A549 (cell line): ENCODE measurements at regions not wholly inside any gene's neighbourhood (a gene's known extent, or its start where the extent isn't known, plus 50 kb on each side); places are given as distances from the start of the nearest gene placed in this dataset.

ENCODE experiments used
- ATAC-seq, 2 experiments: fragments of 200-7000 bp in 1 of 2; fragments of >200 bp in 1 of 2; cut with Nextera tagmentation in 1 of 2; cut with Tn5 transposase in 1 of 2; 3 replicates each; pipeline versions ENCODE4 v1.8.0 to v1.9.1; 2018 to 2020; ENCODE audit warnings: mild to moderate bottlenecking in 1 of 2, moderate library complexity in 1 of 2
- CTCF ChIA-PET: fragments of 300-600 bp; sonication (Branson Sonifier 250); formaldehyde crosslinking; extraction: SDS; loops from one replicate; lab custom pipeline; 2021; ENCODE audit warnings: antibody characterized with exemption, inconsistent platforms; lab: Yijun Ruan, JAX
- POLR2A ChIA-PET: fragments of 350-600 bp; formaldehyde crosslinking; extraction: SDS; loops from one replicate; lab custom pipeline; 2021; ENCODE audit warnings: antibody characterized with exemption, inconsistent platforms; lab: Yijun Ruan, JAX
- DNase-seq, 2 experiments: peaks; one replicate each; pipeline versions ENCODE4 v3.0.0 to v3.0.0-alpha.2; 2011 to 2016; ENCODE audit warnings: low read depth in 1 of 2, low spot score in 1 of 2
- FAIRE-seq: peaks from 2 replicates; lab custom pipeline; 2011; peaks lifted over from hg19 to GRCh38; lab: Jason Lieb, UNC
- H3K27ac ChIP-seq, 2 experiments: fragments of >200 bp; sonication (Bioruptor Twin); formaldehyde crosslinking; 3 replicates each; pipeline ENCODE4 v1.5.1; 2016 to 2017
- H3K4me1 ChIP-seq: fragments of >200 bp; sonication (Bioruptor Twin); formaldehyde crosslinking; 3 replicates; pipeline ENCODE4 v1.6.1; 2016
- H3K4me2 ChIP-seq: fragments of >200 bp; sonication (Bioruptor Twin); formaldehyde crosslinking; 3 replicates; pipeline ENCODE4 v1.6.1; 2016
- H3K4me3 ChIP-seq: fragments of >200 bp; sonication (Bioruptor Twin); formaldehyde crosslinking; 3 replicates; pipeline ENCODE4 v1.5.1; 2016
- H3K9me3 ChIP-seq: fragments of >200 bp; sonication (Bioruptor Twin); formaldehyde crosslinking; 3 replicates; pipeline ENCODE4 v1.6.1; 2016
- BHLHE40 ChIP-seq: IDR thresholded peaks from 2 replicates; pipeline ENCODE4 v1.6.1; 2012; ENCODE audit warnings: low read depth, low read length, inconsistent platforms
- CEBPB ChIP-seq, 2 experiments: fragments of >200 bp in 1 of 2; sonication (Bioruptor Twin) in 1 of 2; formaldehyde crosslinking in 1 of 2; IDR thresholded peaks; 2 replicates each; pipeline ENCODE4 v1.6.1; 2012 to 2016
- EHMT2 ChIP-seq: fragments of 200-600 bp; sonication (generic); IDR thresholded peaks from 2 replicates; pipeline ENCODE4 v1.6.1; 2016; ENCODE audit warnings: antibody characterized with exemption, low read depth, mild to moderate bottlenecking, moderate library complexity
- FOSB ChIP-seq: fragments of 250-450 bp; sonication (Bioruptor Pico); IDR thresholded peaks from 2 replicates; pipeline ENCODE4 v1.5.0; 2020; ENCODE audit warnings: mild to moderate bottlenecking, moderate library complexity
- FOXS1 ChIP-seq: fragments of 250-450 bp; sonication (Bioruptor Pico); IDR thresholded peaks from 2 replicates; pipeline ENCODE4 v1.5.0; 2020; ENCODE audit warnings: mild to moderate bottlenecking, moderate library complexity
- HDAC2 ChIP-seq: fragments of 200-600 bp; sonication (generic); IDR thresholded peaks from 2 replicates; pipeline ENCODE4 v1.6.1; 2016
- KDM5A ChIP-seq: fragments of 200-600 bp; sonication (generic); IDR thresholded peaks from 2 replicates; pipeline ENCODE4 v1.6.1; 2016; ENCODE audit warnings: antibody characterized with exemption, mild to moderate bottlenecking
- MAZ ChIP-seq: fragments of 150-350 bp; IDR thresholded peaks from 2 replicates; pipeline ENCODE4 v1.6.1; 2014; ENCODE audit warnings: antibody characterized with exemption, low read depth, low read length, borderline replicate concordance
- MYC ChIP-seq: IDR thresholded peaks from 2 replicates; pipeline ENCODE4 v1.6.1; 2012; ENCODE audit warnings: mild to moderate bottlenecking, inconsistent platforms, low read length, improper control_type of control experiment, borderline replicate concordance
- NFE2L2 ChIP-seq: fragments of 150-350 bp; conservative IDR thresholded peaks from 2 replicates; pipeline ENCODE4 v1.6.1; 2014; ENCODE audit warnings: low read length
- NPAS2 ChIP-seq: fragments of 250-450 bp; sonication (Bioruptor Pico); IDR thresholded peaks from 2 replicates; pipeline ENCODE4 v1.8.0; 2022; ENCODE audit warnings: mild to moderate bottlenecking, moderate library complexity, borderline replicate concordance
- POLR2A ChIP-seq: IDR thresholded peaks from 2 replicates; pipeline ENCODE4 v1.6.1; 2012; ENCODE audit warnings: mild to moderate bottlenecking, low read length
- RFX5 ChIP-seq: fragments of 450-650 bp; IDR thresholded peaks from 2 replicates; pipeline ENCODE4 v1.7.1; 2014; ENCODE audit warnings: antibody characterized with exemption, mild to moderate bottlenecking, moderate library complexity
- RNF2 ChIP-seq: fragments of 200-600 bp; sonication (generic); IDR thresholded peaks from 2 replicates; pipeline ENCODE4 v1.6.1; 2016; ENCODE audit warnings: low read depth, mild to moderate bottlenecking, antibody characterized with exemption, moderate library complexity, borderline replicate concordance
- ZC3H11A ChIP-seq: fragments of 450-650 bp; IDR thresholded peaks from 2 replicates; pipeline ENCODE4 v1.6.1; 2014; ENCODE audit warnings: antibody characterized with exemption, mild to moderate bottlenecking
- WGBS: methylation state at CpG from one replicate; pipeline ENCODE4 v1.1.6; 2017; ENCODE audit errors: missing lambda C conversion rate; 5-methylcytosine and 5-hydroxymethylcytosine counted together
- TF ChIP-seq, protein P1 (sequence below): fragments of 250-450 bp; sonication (Bioruptor Pico); IDR thresholded peaks from 2 replicates; pipeline ENCODE4 v1.5.0; 2020; ENCODE audit warnings: low read depth, mild to moderate bottlenecking, moderate library complexity
- TF ChIP-seq, protein P2 (sequence below): fragments of >200 bp; sonication (Bioruptor Twin); formaldehyde crosslinking; IDR thresholded peaks from 2 replicates; pipeline ENCODE4 v1.6.1; 2016
- TF ChIP-seq, protein P3 (sequence below): fragments of 150-350 bp; IDR thresholded peaks from 2 replicates; pipeline ENCODE4 v1.6.1; 2014; ENCODE audit warnings: low read depth, mild to moderate bottlenecking, low read length
- TF ChIP-seq, protein P4 (sequence below): fragments of >200 bp; sonication (Bioruptor Twin); formaldehyde crosslinking; IDR thresholded peaks from 3 replicates; pipeline ENCODE4 v1.5.1; 2016
- TF ChIP-seq, protein P5 (sequence below): fragments of 250-450 bp; sonication (Bioruptor Pico); IDR thresholded peaks from 2 replicates; pipeline ENCODE4 v1.5.0; 2021; ENCODE audit warnings: mild to moderate bottlenecking, moderate library complexity, borderline replicate concordance

DNA sequence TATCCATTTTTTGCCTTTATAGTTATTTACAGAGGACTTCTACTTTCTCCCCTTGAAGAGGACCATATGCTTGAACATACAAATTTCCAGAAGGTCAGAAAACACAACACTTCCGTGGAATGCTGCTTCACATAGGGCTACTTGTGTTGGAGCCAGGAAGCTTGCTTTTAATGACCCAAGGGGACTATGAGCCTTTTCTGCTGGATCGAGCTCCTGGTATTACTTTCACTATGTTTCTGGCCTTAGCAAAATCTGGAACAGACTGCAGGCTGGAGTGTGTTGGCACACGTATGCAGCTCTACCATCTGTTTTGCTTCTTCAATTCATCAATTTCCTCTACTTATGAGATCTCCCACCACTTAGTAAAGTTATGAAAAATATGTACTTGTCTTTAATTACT, 69.3 kb upstream of the CBLB start:
- H3K4me2 ChIP-seq, result peak overlapping the region; percentile 20; the same call in 1 of the 3 replicates
- 51% methylated on average over 3 of the region's 3 CpGs for WGBS
- no peak for ATAC-seq
- FAIRE-seq, result no peak
- TF ChIP-seq, protein P1, sequence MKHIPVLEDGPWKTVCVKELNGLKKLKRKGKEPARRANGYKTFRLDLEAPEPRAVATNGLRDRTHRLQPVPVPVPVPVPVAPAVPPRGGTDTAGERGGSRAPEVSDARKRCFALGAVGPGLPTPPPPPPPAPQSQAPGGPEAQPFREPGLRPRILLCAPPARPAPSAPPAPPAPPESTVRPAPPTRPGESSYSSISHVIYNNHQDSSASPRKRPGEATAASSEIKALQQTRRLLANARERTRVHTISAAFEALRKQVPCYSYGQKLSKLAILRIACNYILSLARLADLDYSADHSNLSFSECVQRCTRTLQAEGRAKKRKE (CRISPR knock-in tag), result no peak
- no peak for TF ChIP-seq RNF2
- TF ChIP-seq, protein P2, sequence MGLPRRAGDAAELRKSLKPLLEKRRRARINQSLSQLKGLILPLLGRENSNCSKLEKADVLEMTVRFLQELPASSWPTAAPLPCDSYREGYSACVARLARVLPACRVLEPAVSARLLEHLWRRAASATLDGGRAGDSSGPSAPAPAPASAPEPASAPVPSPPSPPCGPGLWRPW, result no peak
- TF ChIP-seq BHLHE40, result no peak
- TF ChIP-seq, protein P3, sequence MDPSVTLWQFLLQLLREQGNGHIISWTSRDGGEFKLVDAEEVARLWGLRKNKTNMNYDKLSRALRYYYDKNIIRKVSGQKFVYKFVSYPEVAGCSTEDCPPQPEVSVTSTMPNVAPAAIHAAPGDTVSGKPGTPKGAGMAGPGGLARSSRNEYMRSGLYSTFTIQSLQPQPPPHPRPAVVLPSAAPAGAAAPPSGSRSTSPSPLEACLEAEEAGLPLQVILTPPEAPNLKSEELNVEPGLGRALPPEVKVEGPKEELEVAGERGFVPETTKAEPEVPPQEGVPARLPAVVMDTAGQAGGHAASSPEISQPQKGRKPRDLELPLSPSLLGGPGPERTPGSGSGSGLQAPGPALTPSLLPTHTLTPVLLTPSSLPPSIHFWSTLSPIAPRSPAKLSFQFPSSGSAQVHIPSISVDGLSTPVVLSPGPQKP, result no peak
- TF ChIP-seq POLR2A, result no peak
- TF ChIP-seq, protein P4, sequence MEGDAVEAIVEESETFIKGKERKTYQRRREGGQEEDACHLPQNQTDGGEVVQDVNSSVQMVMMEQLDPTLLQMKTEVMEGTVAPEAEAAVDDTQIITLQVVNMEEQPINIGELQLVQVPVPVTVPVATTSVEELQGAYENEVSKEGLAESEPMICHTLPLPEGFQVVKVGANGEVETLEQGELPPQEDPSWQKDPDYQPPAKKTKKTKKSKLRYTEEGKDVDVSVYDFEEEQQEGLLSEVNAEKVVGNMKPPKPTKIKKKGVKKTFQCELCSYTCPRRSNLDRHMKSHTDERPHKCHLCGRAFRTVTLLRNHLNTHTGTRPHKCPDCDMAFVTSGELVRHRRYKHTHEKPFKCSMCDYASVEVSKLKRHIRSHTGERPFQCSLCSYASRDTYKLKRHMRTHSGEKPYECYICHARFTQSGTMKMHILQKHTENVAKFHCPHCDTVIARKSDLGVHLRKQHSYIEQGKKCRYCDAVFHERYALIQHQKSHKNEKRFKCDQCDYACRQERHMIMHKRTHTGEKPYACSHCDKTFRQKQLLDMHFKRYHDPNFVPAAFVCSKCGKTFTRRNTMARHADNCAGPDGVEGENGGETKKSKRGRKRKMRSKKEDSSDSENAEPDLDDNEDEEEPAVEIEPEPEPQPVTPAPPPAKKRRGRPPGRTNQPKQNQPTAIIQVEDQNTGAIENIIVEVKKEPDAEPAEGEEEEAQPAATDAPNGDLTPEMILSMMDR, result no peak
- TF ChIP-seq RFX5, result no peak
- TF ChIP-seq, protein P5, sequence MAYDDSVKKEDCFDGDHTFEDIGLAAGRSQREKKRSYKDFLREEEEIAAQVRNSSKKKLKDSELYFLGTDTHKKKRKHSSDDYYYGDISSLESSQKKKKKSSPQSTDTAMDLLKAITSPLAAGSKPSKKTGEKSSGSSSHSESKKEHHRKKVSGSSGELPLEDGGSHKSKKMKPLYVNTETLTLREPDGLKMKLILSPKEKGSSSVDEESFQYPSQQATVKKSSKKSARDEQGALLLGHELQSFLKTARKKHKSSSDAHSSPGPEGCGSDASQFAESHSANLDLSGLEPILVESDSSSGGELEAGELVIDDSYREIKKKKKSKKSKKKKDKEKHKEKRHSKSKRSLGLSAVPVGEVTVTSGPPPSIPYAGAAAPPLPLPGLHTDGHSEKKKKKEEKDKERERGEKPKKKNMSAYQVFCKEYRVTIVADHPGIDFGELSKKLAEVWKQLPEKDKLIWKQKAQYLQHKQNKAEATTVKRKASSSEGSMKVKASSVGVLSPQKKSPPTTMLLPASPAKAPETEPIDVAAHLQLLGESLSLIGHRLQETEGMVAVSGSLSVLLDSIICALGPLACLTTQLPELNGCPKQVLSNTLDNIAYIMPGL (CRISPR knock-in tag), result no peak
- TF ChIP-seq MYC, result no peak
- TF ChIP-seq HDAC2, result no peak
- TF ChIP-seq NPAS2 (CRISPR knock-in tag), result no peak
- no peak for TF ChIP-seq MAZ
- TF ChIP-seq FOSB (CRISPR knock-in tag), result no peak
- no peak for TF ChIP-seq NFE2L2
- TF ChIP-seq EHMT2, result no peak
- no peak for TF ChIP-seq ZC3H11A
- TF ChIP-seq CEBPB (IDR thresholded peaks at IDR 0.05), result no peak
- TF ChIP-seq FOXS1 (CRISPR knock-in tag), result no peak
- TF ChIP-seq KDM5A, result no peak
- CTCF ChIA-PET, result no interaction called here
- H3K4me3 ChIP-seq, result no peak overlapping the region
- POLR2A ChIA-PET, result no interaction called here
- DNase-seq, result no peak
- H3K4me1 ChIP-seq, result no peaks in the 10 kb centered on the region
- 0 out of 6 replicates have a peak overlapping the region, but pooled peaks of 1 of the 2 experiments have one; percentile 18 for H3K27ac ChIP-seq
- no peaks in the 10 kb centered on the region for H3K9me3 ChIP-seq

DNA sequence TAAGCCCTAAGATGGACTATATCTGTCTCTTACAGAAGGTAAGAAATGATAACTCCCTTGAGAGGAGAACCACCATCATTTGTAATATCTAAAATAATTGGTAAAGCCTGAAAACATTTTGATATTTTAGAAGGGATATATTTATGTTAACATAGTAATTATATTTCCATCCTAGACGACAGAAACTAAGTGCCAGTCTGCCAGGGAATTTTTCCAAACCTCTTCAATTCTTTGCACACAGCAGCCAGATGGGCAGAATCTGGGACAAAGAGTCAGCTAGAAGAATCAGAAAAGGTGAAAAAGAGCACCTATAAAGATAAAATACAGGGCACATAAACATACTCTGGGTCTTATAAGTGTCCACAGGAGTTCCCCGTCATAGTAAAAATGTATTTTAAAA, 70.0 kb upstream of the CBLB start:
- no peak for TF ChIP-seq BHLHE40
- TF ChIP-seq, protein P3, result no peak
- TF ChIP-seq CEBPB (IDR thresholded peaks at IDR 0.05), result no peak
- DNase-seq (no peak), FAIRE-seq (no peak), ATAC-seq (no peak)
- Histone ChIP-seq H3K9me3 (no peaks in the 10 kb centered on the region), H3K27ac (no peak overlapping the region), H3K4me1 (no peaks in the 10 kb centered on the region), H3K4me3 (no peak overlapping the region), H3K4me2 (no peak overlapping the region)
- 64% methylated on average over 2 of the region's 2 CpGs for WGBS
- ChIA-PET POLR2A (no interaction called here), CTCF (no interaction called here)
